K562 (cell line): ENCODE measurements at regions not wholly inside any gene's neighbourhood (a gene's known extent, or its start where the extent isn't known, plus 50 kb on each side); places are given as distances from the start of the nearest gene placed in this dataset.

Source experiments
- ATAC-seq: fragments of 200-7000 bp; cut with Tn5 transposase; 3 replicates; pipeline ENCODE4 v1.9.1; 2020; ENCODE audit warnings: moderate library complexity
- BruUV-seq: library from RNA; stranded (reverse); fragments of 400-500 nt; replicated peaks from 2 replicates; lab custom pipeline; 2021; lab: Mats Ljungman, UMichigan
- CTCF ChIA-PET: fragments of 300-600 bp; formaldehyde crosslinking; extraction: SDS; loops from one replicate; lab custom pipeline; 2021; ENCODE audit warnings: low intra/inter-chr PET ratio; lab: Yijun Ruan, JAX
- POLR2A ChIA-PET: fragments of 300-600, 350-650 bp; sonication (Branson Sonifier 250); formaldehyde crosslinking; extraction: SDS; loops from one replicate; lab custom pipeline; 2021; ENCODE audit warnings: antibody characterized with exemption, inconsistent platforms; lab: Yijun Ruan, JAX
- DNase-seq, 4 experiments: peaks; one replicate each; pipeline versions ENCODE4 v3.0.0 to v3.0.0-alpha.2; 2011 to 2018; ENCODE audit warnings: low spot score in 3 of 4, mixed read lengths in 3 of 4; ENCODE audit errors: extremely low read depth in 1 of 4
- FAIRE-seq: peaks from 2 replicates; lab custom pipeline; 2011; peaks lifted over from hg19 to GRCh38; lab: Jason Lieb, UNC
- H2AFZ ChIP-seq: 2 replicates; pipeline ENCODE4 v1.6.0; 2011; ENCODE audit warnings: low read depth, low read length, control low read depth, inconsistent platforms
- H3K27ac ChIP-seq: fragments of 200-600 bp; 3 replicates; pipeline ENCODE4 v1.8.0; 2011; ENCODE audit warnings: low read depth, mild to moderate bottlenecking, control low read depth, inconsistent platforms, low read length, moderate library complexity, mixed read lengths; ENCODE audit errors: extremely low read depth
- H3K27me3 ChIP-seq, 2 experiments: fragments of 300-600 bp in 1 of 2; 2 replicates in 1 of 2; 3 replicates in 1 of 2; pipeline versions ENCODE4 v1.6.0 to v1.8.0; 2011; ENCODE audit warnings: inconsistent platforms in 2 of 2, low read length in 2 of 2, mild to moderate bottlenecking in 1 of 2, mixed read lengths in 1 of 2, moderate library complexity in 1 of 2; ENCODE audit not compliant: control insufficient read depth in 2 of 2, insufficient read depth in 2 of 2
- H3K36me3 ChIP-seq: fragments of 300-600 bp; 3 replicates; pipeline ENCODE4 v1.8.0; 2011; ENCODE audit warnings: mild to moderate bottlenecking, low read length, inconsistent platforms; ENCODE audit not compliant: control insufficient read depth, insufficient read depth
- H3K4me1 ChIP-seq, 2 experiments: fragments of 200-600 bp in 1 of 2; replicated peaks in 1 of 2; 2 replicates in 1 of 2; 3 replicates in 1 of 2; pipeline versions ENCODE4 v1.5.1 to v1.8.0; 2011; ENCODE audit warnings: inconsistent platforms in 2 of 2, low read length in 2 of 2, mild to moderate bottlenecking in 1 of 2, mixed read lengths in 1 of 2, moderate library complexity in 1 of 2; ENCODE audit not compliant: control insufficient read depth in 2 of 2, insufficient read depth in 2 of 2
- H3K4me2 ChIP-seq: 2 replicates; pipeline ENCODE4 v1.6.1; 2011; ENCODE audit warnings: low read length, control low read depth, inconsistent platforms, mixed read lengths; ENCODE audit not compliant: insufficient read depth
- H3K4me3 ChIP-seq: fragments of 200-600 bp; sonication (generic), shearing (Covaris generic); 2 replicates; pipeline ENCODE4 v1.5.1; 2016; ENCODE audit warnings: control low read depth, inconsistent platforms
- H3K79me2 ChIP-seq: fragments of 200-600 bp; 3 replicates; pipeline ENCODE4 v1.8.0; 2011; ENCODE audit warnings: low read length, inconsistent platforms; ENCODE audit not compliant: control insufficient read depth, insufficient read depth
- H3K9ac ChIP-seq, 2 experiments: 2 replicates each; pipeline versions ENCODE4 v1.6.0 to v1.6.1; 2011; ENCODE audit warnings: low read depth in 2 of 2, low read length in 2 of 2, control low read depth in 1 of 2, inconsistent platforms in 1 of 2, mild to moderate bottlenecking in 1 of 2, mixed read lengths in 1 of 2; ENCODE audit not compliant: insufficient read depth in 1 of 2
- H3K9me1 ChIP-seq: one replicate; pipeline ENCODE4 v1.6.0; 2011; ENCODE audit warnings: inconsistent platforms, mild to moderate bottlenecking, low read length, moderate library complexity; ENCODE audit not compliant: control insufficient read depth, insufficient read depth
- H3K9me3 ChIP-seq: replicated peaks from 2 replicates; pipeline ENCODE4 v1.5.1; 2011; ENCODE audit warnings: low read depth, low read length, inconsistent platforms; ENCODE audit not compliant: control insufficient read depth, insufficient read depth
- H4K20me1 ChIP-seq: replicated peaks from 2 replicates; pipeline ENCODE4 v1.6.1; 2011; ENCODE audit warnings: low read length, inconsistent platforms, mixed read lengths; ENCODE audit not compliant: control insufficient read depth, insufficient read depth
- CBFB ChIP-seq: sonication (generic); formaldehyde crosslinking; IDR thresholded peaks from 2 replicates; pipeline ENCODE4 v1.4.0; 2020; ENCODE audit warnings: mild to moderate bottlenecking, missing genetic modification reagents
- LEF1 ChIP-seq: fragments of 450-650 bp; IDR thresholded peaks from 2 replicates; pipeline ENCODE4 v1.6.1; 2016; ENCODE audit warnings: mild to moderate bottlenecking
- NR4A1 ChIP-seq, 2 experiments: fragments of 250-450 bp in 1 of 2; fragments of 450-650 bp in 1 of 2; sonication (Bioruptor Pico) in 1 of 2; IDR thresholded peaks; 2 replicates each; pipeline versions ENCODE4 v1.4.0 to v1.6.1; 2016 to 2020; ENCODE audit warnings: mild to moderate bottlenecking in 2 of 2, missing compliant biosample characterization in 1 of 2, missing genetic modification characterization in 1 of 2, moderate library complexity in 1 of 2
- PTTG1 ChIP-seq: fragments of 450-650 bp; IDR thresholded peaks from 2 replicates; pipeline ENCODE4 v1.6.1; 2016; ENCODE audit warnings: low read depth, mild to moderate bottlenecking, missing genetic modification characterization, missing compliant biosample characterization
- USF2 ChIP-seq: sonication (generic); formaldehyde crosslinking; IDR thresholded peaks from 2 replicates; pipeline ENCODE4 v1.5.0; 2020; ENCODE audit warnings: missing genetic modification reagents
- ZNF707 ChIP-seq: fragments of 250-450 bp; sonication (Bioruptor Pico); conservative IDR thresholded peaks from 2 replicates; pipeline ENCODE4 v1.8.0; 2022; ENCODE audit warnings: inconsistent platforms, mild to moderate bottlenecking, moderate library complexity
- WGBS: fragments of 100-300 bp; shearing (Covaris generic); methylation state at CpG from one replicate; pipeline ENCODE4 v1.1.6; 2016; ENCODE audit warnings: low coverage, mixed read lengths; ENCODE audit not compliant: insufficient coverage; ENCODE audit errors: missing lambda C conversion rate; 5-methylcytosine and 5-hydroxymethylcytosine counted together
- in situ Hi-C: fragments of 300-500 bp; cut with MboI; formaldehyde crosslinking; loops from 4 replicates; pipeline ENCODE4 v1.15.0; 2018; ENCODE audit warnings: inconsistent platforms, mixed read lengths
- intact Hi-C: fragments of 100-400 bp; cut with micrococcal nuclease; formaldehyde crosslinking; loops from 2 replicates; pipeline ENCODE4 v1.14.2; 2022
- TF ChIP-seq, protein P1 (sequence below): sonication (generic); formaldehyde crosslinking; IDR thresholded peaks from 2 replicates; pipeline ENCODE4 v1.8.0; 2022; ENCODE audit warnings: missing genetic modification reagents, mild to moderate bottlenecking, borderline replicate concordance

GRCh38 chr5:2138896-2139295 is 256.2 kb upstream of the IRX4 start:
- Histone ChIP-seq H3K9me1 (peaks cover 4% of the 10 kb centered on the region), H3K4me2 (no peak overlapping the region), H2AFZ (no peak overlapping the region), H3K9me3 (no peaks in the 10 kb centered on the region), H3K79me2 (no peaks in the 10 kb centered on the region), H4K20me1 (0 out of 2 replicates have a peak, but pooled peaks cover 7% of the 10 kb centered on the region), H3K9ac (no peak overlapping the region), H3K27ac (no peak overlapping the region), H3K36me3 (no peaks in the 10 kb centered on the region), H3K4me3 (no peak overlapping the region), H3K4me1 (peaks cover 0 to 7% of the 10 kb centered on the region in 2 experiments; a peak in 2 of 5 replicates), H3K27me3 (peaks cover 39 to 69% of the 10 kb centered on the region in 2 experiments; a peak in 4 of 5 replicates)
- in situ Hi-C loops = no loop called here
- ChIA-PET CTCF (no interaction called here), POLR2A (no interaction called here)
- 2% methylated on average over 12 of the region's 12 CpGs for WGBS
- DNase-seq (no peak), ATAC-seq (no peak), FAIRE-seq (no peak)
- intact Hi-C loops = no loop called here
- no TSS peak for BruUV-seq
- no peak for TF ChIP-seq CBFB
- no peak for TF ChIP-seq LEF1
- no peak for TF ChIP-seq ZNF707 (CRISPR knock-in tag)

GRCh38 chr5:2137444-2138050 is 254.8 kb upstream of the IRX4 start:
- ChIA-PET POLR2A (no interaction called here), CTCF (no interaction called here)
- in situ Hi-C loops (no loop called here), intact Hi-C loops (no loop called here)
- DNase-seq = no peak
- Histone ChIP-seq H3K27ac (no peak overlapping the region), H4K20me1 (0 out of 2 replicates have a peak, but pooled peaks cover 7% of the 10 kb centered on the region), H3K9ac (no peak overlapping the region), H3K27me3 (peaks cover 35 to 68% of the 10 kb centered on the region in 2 experiments; a peak in 4 of 5 replicates), H3K9me1 (peaks cover 10% of the 10 kb centered on the region), H3K4me3 (no peak overlapping the region), H2AFZ (no peak overlapping the region), H3K36me3 (no peaks in the 10 kb centered on the region), H3K79me2 (no peaks in the 10 kb centered on the region), H3K4me1 (peaks cover 0 to 7% of the 10 kb centered on the region in 2 experiments; a peak in 2 of 5 replicates), H3K4me2 (no peak overlapping the region), H3K9me3 (no peaks in the 10 kb centered on the region)
- BruUV-seq = no TSS peak
- WGBS = 3% methylated on average over 21 of the region's 21 CpGs
- FAIRE-seq = no peak
- no peak for ATAC-seq
- TF ChIP-seq PTTG1 (tag) (no peak), CBFB (no peak), USF2 (CRISPR knock-in tag) (no peak), NR4A1 (CRISPR knock-in tag; IDR thresholded peaks at IDR 0.05) (no peak), NR4A1 (tag; IDR thresholded peaks at IDR 0.05) (no peak)
- TF ChIP-seq, protein P1, sequence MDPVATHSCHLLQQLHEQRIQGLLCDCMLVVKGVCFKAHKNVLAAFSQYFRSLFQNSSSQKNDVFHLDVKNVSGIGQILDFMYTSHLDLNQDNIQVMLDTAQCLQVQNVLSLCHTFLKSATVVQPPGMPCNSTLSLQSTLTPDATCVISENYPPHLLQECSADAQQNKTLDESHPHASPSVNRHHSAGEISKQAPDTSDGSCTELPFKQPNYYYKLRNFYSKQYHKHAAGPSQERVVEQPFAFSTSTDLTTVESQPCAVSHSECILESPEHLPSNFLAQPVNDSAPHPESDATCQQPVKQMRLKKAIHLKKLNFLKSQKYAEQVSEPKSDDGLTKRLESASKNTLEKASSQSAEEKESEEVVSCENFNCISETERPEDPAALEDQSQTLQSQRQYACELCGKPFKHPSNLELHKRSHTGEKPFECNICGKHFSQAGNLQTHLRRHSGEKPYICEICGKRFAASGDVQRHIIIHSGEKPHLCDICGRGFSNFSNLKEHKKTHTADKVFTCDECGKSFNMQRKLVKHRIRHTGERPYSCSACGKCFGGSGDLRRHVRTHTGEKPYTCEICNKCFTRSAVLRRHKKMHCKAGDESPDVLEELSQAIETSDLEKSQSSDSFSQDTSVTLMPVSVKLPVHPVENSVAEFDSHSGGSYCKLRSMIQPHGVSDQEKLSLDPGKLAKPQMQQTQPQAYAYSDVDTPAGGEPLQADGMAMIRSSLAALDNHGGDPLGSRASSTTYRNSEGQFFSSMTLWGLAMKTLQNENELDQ (CRISPR knock-in tag) = no peak
